ENCODE measurements at regions not wholly inside any gene's neighbourhood (a gene's known extent, or its start where the extent isn't known, plus 50 kb on each side); places are given as distances from the start of the nearest gene placed in this dataset.
"Not testable (repeated sequence)": the region's sequence is repeated elsewhere in the genome, so short reads cannot be mapped to it uniquely, and the experiment has no call there.

GRCh38 chr7:13117592-13117991 is 430.2 kb downstream of the ARL4A start:
- Mint-ChIP-seq H3K27ac (no peak overlapping the region), H3K4me1 (no peaks in the 10 kb centered on the region), H3K4me3 (no peak overlapping the region), H3K9me3 (peaks cover 4% of the 10 kb centered on the region), H3K36me3 (no peaks in the 10 kb centered on the region)
- DNase-seq (ENCODE audit: low spot score in 2 of 2) (no peak), ATAC-seq (no peak)

DNA sequence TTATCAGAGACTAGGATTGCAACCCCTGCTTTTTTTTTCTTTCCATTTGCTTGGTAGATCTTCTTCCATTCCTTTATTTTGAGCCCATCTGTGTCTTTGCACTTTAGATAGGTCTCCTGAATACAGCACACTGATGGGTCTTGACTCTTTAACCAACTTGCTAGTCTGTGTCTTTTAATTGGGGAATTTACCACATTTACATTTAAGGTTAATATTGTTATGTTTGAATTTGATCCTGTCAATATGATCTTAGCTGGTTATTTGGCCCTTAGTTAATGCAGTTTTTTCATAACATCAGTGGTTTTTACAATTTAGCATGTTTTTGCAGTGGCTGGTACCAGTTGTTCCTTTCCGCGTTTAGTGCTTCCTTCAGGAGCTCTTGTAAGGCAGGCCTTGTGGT is 437.2 kb downstream of the ARL4A start:
- not testable (repeated sequence) for H3K4me1 Mint-ChIP-seq; H3K9me3 Mint-ChIP-seq; H3K36me3 Mint-ChIP-seq; H3K27ac Mint-ChIP-seq; DNase-seq (ENCODE audit: low spot score in 2 of 2); ATAC-seq; H3K4me3 Mint-ChIP-seq

DNA sequence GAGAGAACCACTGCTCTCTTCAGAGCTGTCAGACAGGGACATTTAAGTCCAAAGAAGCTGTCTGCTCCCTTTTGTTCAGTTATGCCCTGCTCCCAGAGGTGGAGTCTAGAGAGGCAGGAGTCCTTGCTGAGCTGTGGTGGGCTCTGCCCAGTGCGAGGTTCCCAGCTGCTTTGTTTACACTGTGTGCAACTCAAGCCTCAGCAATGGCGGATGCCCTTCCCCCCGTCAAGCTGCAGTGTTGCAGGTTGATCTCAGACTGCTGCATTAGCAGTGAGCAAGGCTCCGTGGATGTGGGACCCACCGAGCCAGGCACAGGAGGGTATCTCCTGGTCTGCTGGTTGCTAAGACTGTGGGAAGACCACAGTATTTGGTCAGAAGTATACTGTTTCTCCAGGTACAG is 438.9 kb downstream of the ARL4A start:
- Mint-ChIP-seq H3K4me3 (no peak overlapping the region), H3K4me1 (no peaks in the 10 kb centered on the region)
- DNase-seq (ENCODE audit: low spot score in 2 of 2) = no peak

DNA sequence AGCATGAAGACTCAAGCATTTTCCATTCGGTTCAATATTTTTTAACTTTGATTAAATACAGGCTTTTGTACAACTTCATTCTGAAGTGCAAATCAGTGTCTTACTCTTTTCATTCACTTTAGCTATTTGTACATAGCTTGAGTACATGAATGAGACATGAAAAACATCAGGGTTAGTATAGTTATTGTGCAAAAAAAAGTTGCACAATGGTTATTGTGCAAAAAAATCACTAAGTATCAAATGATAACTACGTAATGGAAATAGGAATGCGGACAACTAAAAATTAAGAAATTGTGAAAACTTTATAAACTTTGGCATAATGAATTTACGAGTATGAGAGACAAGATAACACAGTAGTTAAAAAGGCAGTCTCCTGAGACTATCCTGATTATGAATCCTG is 442.9 kb downstream of the ARL4A start:
- no peak overlapping the region for H3K4me3 Mint-ChIP-seq
- H3K4me1 Mint-ChIP-seq = no peaks in the 10 kb centered on the region
- peaks cover 3% of the 10 kb centered on the region for H3K9me3 Mint-ChIP-seq
- DNase-seq (ENCODE audit: low spot score in 2 of 2) = no peak
- no peaks in the 10 kb centered on the region for H3K36me3 Mint-ChIP-seq
- no peak overlapping the region for H3K27ac Mint-ChIP-seq
- ATAC-seq = no peak

More for the DNA sequence above, 438.9 kb downstream of the ARL4A start:
- no peaks in the 10 kb centered on the region for H3K36me3 Mint-ChIP-seq
- peaks cover 9% of the 10 kb centered on the region for H3K9me3 Mint-ChIP-seq
- H3K27ac Mint-ChIP-seq = no peak overlapping the region
- ATAC-seq = no peak

DNA sequence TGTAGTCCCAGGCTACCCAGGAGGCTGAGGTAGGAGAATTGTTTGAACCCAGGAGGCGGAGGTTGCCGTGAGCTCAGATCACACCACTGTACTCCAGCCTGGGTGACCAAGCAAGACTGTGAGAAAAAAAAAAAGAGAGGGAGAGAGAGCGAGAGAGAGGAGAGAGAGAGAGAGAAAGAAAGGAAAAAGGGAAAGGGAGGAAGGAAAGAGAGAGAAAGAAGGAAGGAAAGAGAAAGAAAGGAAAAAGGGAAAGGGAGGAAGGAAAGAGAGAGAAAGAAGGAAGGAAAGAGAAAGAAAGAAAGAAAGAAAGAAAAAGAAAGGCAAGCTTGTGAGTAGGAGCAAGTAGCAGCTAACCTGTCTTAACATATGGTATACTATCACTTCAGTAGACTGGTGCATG is 443.5 kb downstream of the ARL4A start:
- H3K9me3 Mint-ChIP-seq, ATAC-seq, H3K4me3 Mint-ChIP-seq: not testable (repeated sequence)

DNA sequence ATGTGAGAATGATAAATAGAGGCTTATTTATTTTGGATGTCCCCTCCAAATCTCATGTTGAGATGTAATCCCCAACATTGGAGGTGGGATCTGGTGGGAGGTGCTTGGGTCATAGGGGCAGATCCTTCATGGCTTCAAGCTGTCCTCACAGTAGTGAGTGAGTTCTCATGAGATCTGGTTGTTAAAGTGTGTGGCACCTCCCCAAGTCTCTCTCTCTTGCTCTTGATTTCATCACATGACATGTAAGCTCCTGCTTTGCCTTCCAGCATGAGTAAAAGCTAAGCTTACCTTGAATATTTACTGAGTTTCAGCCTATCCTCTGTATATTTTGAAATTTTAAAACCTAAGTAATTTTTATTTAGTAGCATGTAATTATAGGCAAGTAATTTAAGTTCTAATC is 444.9 kb downstream of the ARL4A start:
- DNase-seq (ENCODE audit: low spot score in 2 of 2) = no peak
- ATAC-seq = no peak
- H3K9me3 Mint-ChIP-seq = no peaks in the 10 kb centered on the region
- H3K36me3 Mint-ChIP-seq = no peaks in the 10 kb centered on the region
- H3K4me3 Mint-ChIP-seq = no peak overlapping the region
- no peaks in the 10 kb centered on the region for H3K4me1 Mint-ChIP-seq
- no peak overlapping the region for H3K27ac Mint-ChIP-seq

More for the DNA sequence above, 443.5 kb downstream of the ARL4A start:
- H3K27ac Mint-ChIP-seq; H3K4me1 Mint-ChIP-seq; H3K36me3 Mint-ChIP-seq; DNase-seq (ENCODE audit: low spot score in 2 of 2): not testable (repeated sequence)

GRCh38 chr7:13136345-13136744 is 448.9 kb downstream of the ARL4A start:
- not testable (repeated sequence) for DNase-seq (ENCODE audit: low spot score in 2 of 2); ATAC-seq; H3K27ac Mint-ChIP-seq; H3K36me3 Mint-ChIP-seq; H3K9me3 Mint-ChIP-seq; H3K4me1 Mint-ChIP-seq; H3K4me3 Mint-ChIP-seq

- no peak for ATAC-seq
- H3K9me3 Mint-ChIP-seq = no peaks in the 10 kb centered on the region
- DNase-seq (ENCODE audit: low spot score in 2 of 2) = no peak
These were observed 452.0 kb downstream of the ARL4A start for GRCh38 chr7:13139436-13139835.

DNA sequence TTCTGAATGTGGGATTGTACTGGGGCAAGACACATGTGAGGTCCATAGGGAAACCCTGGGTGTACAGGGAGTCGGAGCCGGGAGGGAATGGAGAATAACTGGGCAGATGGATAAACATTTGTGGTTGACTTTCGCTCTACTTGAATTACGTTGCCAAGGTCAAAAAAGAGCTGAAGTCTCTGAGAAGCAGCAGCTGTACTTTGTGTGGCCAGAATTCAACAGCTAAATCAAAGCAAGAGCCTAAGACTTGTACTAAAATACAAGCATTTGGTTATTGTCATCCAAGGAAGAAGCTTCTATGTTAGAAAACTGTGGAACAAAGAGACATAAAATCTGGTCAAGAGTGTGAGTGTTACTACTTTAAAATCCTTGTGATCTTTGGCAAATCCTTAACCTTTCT is 457.2 kb downstream of the ARL4A start:
- no peak overlapping the region for H3K4me3 Mint-ChIP-seq
- no peak overlapping the region for H3K27ac Mint-ChIP-seq
- no peaks in the 10 kb centered on the region for H3K36me3 Mint-ChIP-seq
- no peak for DNase-seq (ENCODE audit: low spot score in 2 of 2)
- ATAC-seq = no peak
- no peaks in the 10 kb centered on the region for H3K4me1 Mint-ChIP-seq
- no peaks in the 10 kb centered on the region for H3K9me3 Mint-ChIP-seq

More at GRCh38 chr7:13139436-13139835, 452.0 kb downstream of the ARL4A start:
- Mint-ChIP-seq H3K27ac (no peak overlapping the region), H3K36me3 (no peaks in the 10 kb centered on the region), H3K4me1 (no peaks in the 10 kb centered on the region), H3K4me3 (no peak overlapping the region)

DNA sequence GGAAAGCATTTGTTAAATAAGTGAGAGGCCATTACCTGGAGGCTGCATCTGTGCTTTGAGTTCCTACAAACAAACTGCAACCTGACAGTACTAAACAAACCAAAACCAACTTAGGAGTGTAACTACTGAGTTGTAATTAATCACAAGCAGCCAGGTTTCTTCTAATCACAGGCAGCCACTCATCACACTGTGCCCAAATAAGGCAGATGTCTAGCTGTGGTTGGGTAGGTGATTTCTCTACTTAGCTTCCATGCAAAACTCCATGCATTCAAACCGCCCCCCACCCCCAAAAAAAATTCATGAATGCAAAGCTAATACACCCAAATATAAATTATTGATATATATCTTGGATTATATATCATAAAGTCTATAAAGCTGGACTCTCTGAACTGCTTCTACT is 461.1 kb downstream of the ARL4A start:
- H3K4me3 Mint-ChIP-seq = no peak overlapping the region
- no peaks in the 10 kb centered on the region for H3K4me1 Mint-ChIP-seq
- H3K9me3 Mint-ChIP-seq = no peaks in the 10 kb centered on the region
- no peak for DNase-seq (ENCODE audit: low spot score in 2 of 2)
- no peak overlapping the region for H3K27ac Mint-ChIP-seq
- no peaks in the 10 kb centered on the region for H3K36me3 Mint-ChIP-seq
- no peak for ATAC-seq

GRCh38 chr7:13151978-13152377 is 464.5 kb downstream of the ARL4A start:
- H3K4me3 Mint-ChIP-seq = no peak overlapping the region
- H3K36me3 Mint-ChIP-seq = no peaks in the 10 kb centered on the region
- no peaks in the 10 kb centered on the region for H3K4me1 Mint-ChIP-seq
- no peak overlapping the region for H3K27ac Mint-ChIP-seq
- ATAC-seq (no peak), DNase-seq (ENCODE audit: low spot score in 2 of 2) (no peak)
- no peaks in the 10 kb centered on the region for H3K9me3 Mint-ChIP-seq

DNA sequence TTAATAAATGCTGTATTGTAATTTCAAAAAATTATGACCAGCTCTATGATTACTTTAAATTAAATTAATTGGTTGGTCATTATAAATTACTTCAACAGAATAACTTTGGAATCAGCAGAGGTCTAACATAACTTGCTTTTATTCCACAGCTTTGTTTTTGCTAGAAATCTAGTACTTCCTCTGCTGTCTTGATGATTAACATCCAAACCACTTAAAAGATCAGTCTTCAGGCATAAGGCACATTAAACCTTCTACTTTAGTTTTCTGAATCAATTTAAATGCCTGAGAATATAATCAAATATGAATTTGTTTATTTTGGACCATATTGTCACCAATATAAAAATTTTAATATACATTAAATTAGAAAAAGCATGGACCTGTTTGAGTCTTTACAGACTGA is 465.3 kb downstream of the ARL4A start:
- DNase-seq (ENCODE audit: low spot score in 2 of 2) (no peak), ATAC-seq (no peak)
- Mint-ChIP-seq H3K36me3 (no peaks in the 10 kb centered on the region), H3K4me1 (no peaks in the 10 kb centered on the region), H3K27ac (no peak overlapping the region), H3K4me3 (no peak overlapping the region), H3K9me3 (no peaks in the 10 kb centered on the region)

- no peaks in the 10 kb centered on the region for H3K4me1 Mint-ChIP-seq
- H3K4me3 Mint-ChIP-seq = no peak overlapping the region
These were observed 465.8 kb downstream of the ARL4A start for GRCh38 chr7:13153266-13153665.

DNA sequence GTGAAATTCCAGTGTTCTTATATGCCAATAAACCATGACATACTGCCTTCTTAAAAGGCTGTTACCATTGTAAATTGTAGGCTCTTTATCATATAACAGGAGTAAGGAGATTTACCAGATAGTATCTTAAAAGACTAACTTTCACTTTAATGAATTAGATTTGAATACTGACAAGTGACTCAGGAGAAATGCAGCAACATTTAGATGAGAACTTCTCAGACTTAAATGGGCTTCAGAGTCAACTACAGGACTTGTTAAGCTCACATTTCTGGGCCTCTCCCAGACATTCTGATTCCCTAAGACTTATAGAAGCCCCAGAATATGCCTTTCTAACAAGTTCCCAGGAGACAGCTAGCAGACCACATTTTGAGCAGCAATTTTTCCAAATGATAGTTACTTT is 466.3 kb downstream of the ARL4A start:
- H3K36me3 Mint-ChIP-seq = no peaks in the 10 kb centered on the region
- no peak for ATAC-seq
- H3K4me3 Mint-ChIP-seq = no peak overlapping the region
- no peaks in the 10 kb centered on the region for H3K4me1 Mint-ChIP-seq
- DNase-seq (ENCODE audit: low spot score in 2 of 2) = no peak
- no peak overlapping the region for H3K27ac Mint-ChIP-seq
- H3K9me3 Mint-ChIP-seq = no peaks in the 10 kb centered on the region

More at GRCh38 chr7:13153266-13153665, 465.8 kb downstream of the ARL4A start:
- Mint-ChIP-seq H3K27ac (no peak overlapping the region), H3K9me3 (no peaks in the 10 kb centered on the region), H3K36me3 (no peaks in the 10 kb centered on the region)
- no peak for DNase-seq (ENCODE audit: low spot score in 2 of 2)
- no peak for ATAC-seq

- Mint-ChIP-seq H3K36me3 (no peaks in the 10 kb centered on the region), H3K4me1 (no peaks in the 10 kb centered on the region)
- no peak for DNase-seq (ENCODE audit: low spot score in 2 of 2)
These were observed 467.8 kb downstream of the ARL4A start for GRCh38 chr7:13155188-13155587.

DNA sequence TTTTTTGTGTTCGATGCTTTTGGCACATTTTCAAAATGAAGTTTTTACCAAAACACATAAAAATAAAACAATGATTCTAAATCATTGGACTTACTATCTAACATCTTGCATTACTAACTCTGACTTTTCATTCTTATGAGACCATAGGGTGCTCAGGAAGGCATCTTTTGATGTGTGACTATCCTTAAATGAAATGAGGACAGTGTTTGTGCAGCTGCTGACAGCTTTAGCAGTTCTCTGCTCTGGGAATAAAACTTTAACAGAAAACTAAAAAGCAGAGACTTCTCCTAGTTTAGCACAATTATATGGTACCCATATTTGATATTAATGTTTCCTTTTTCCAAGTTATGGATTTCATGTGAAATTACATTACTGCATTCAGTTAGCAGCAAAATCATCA is 471.6 kb downstream of the ARL4A start:
- ATAC-seq (no peak), DNase-seq (ENCODE audit: low spot score in 2 of 2) (no peak)
- Mint-ChIP-seq H3K4me1 (no peaks in the 10 kb centered on the region), H3K4me3 (no peak overlapping the region), H3K27ac (no peak overlapping the region), H3K9me3 (no peaks in the 10 kb centered on the region), H3K36me3 (no peaks in the 10 kb centered on the region)

More at GRCh38 chr7:13155188-13155587, 467.8 kb downstream of the ARL4A start:
- Mint-ChIP-seq H3K9me3 (no peaks in the 10 kb centered on the region), H3K27ac (no peak overlapping the region), H3K4me3 (no peak overlapping the region)
- ATAC-seq = no peak
